Endothelial cell of umbilical vein (primary cell): ENCODE measurements at regions not wholly inside any gene's neighbourhood (a gene's known extent, or its start where the extent isn't known, plus 50 kb on each side); places are given as distances from the start of the nearest gene placed in this dataset.

ENCODE experiments used
- BruUV-seq: library from RNA; stranded (reverse); fragments of 400-500 nt; replicated peaks from 2 replicates; lab custom pipeline; 2021; lab: Mats Ljungman, UMichigan
- CTCF ChIA-PET: fragments of 300-600, 350-600 bp; sonication (Branson Sonifier 250); formaldehyde crosslinking; loops from one replicate; lab custom pipeline; 2021; ENCODE audit warnings: antibody characterized with exemption, inconsistent platforms; lab: Charles Lee
- POLR2A ChIA-PET: fragments of 300-600, 350-600 bp; sonication (Branson Sonifier 250); formaldehyde crosslinking; loops from one replicate; lab custom pipeline; 2021; ENCODE audit warnings: antibody characterized with exemption, inconsistent platforms; lab: Charles Lee
- DNase-seq: peaks from one replicate; pipeline ENCODE4 v3.0.0-alpha.2; 2011; ENCODE audit warnings: low read depth, low spot score
- FAIRE-seq: peaks from 2 replicates; lab custom pipeline; 2011; peaks lifted over from hg19 to GRCh38; lab: Jason Lieb, UNC
- H2AFZ ChIP-seq: 2 replicates; pipeline ENCODE4 v1.6.0; 2012; ENCODE audit warnings: low read depth, low read length, control low read depth, inconsistent platforms
- H3K27ac ChIP-seq: 2 replicates; pipeline ENCODE4 v1.5.1; 2011; ENCODE audit warnings: low read depth, mild to moderate bottlenecking, control low read depth, low read length, moderate library complexity; ENCODE audit not compliant: insufficient read depth
- H3K27me3 ChIP-seq, 2 experiments: 2 replicates each; pipeline versions ENCODE4 v1.6.0 to v1.6.1; 2011; ENCODE audit warnings: low read length in 2 of 2, mixed read lengths in 1 of 2; ENCODE audit not compliant: control insufficient read depth in 2 of 2, insufficient read depth in 2 of 2
- H3K36me3 ChIP-seq, 2 experiments: 2 replicates in 1 of 2; 3 replicates in 1 of 2; pipeline ENCODE4 v1.5.1; 2011; ENCODE audit warnings: low read length in 2 of 2, mild to moderate bottlenecking in 1 of 2, moderate library complexity in 1 of 2; ENCODE audit not compliant: control insufficient read depth in 2 of 2, insufficient read depth in 2 of 2; ENCODE audit errors: extremely low read depth in 1 of 2
- H3K4me1 ChIP-seq: 3 replicates; pipeline ENCODE4 v1.5.1; 2011; ENCODE audit warnings: mild to moderate bottlenecking, low read length; ENCODE audit not compliant: control insufficient read depth, insufficient read depth; ENCODE audit errors: extremely low read depth
- H3K4me2 ChIP-seq: 2 replicates; pipeline ENCODE4 v1.6.1; 2011; ENCODE audit warnings: low read length, control low read depth, mixed read lengths; ENCODE audit not compliant: insufficient read depth
- H3K4me3 ChIP-seq, 3 experiments: fragments of 200-600 bp in 1 of 3; sonication (generic), shearing (Covaris generic) in 1 of 3; replicated peaks in 1 of 3; 2 replicates each; pipeline ENCODE4 v1.5.1; 2011 to 2016; ENCODE audit warnings: control low read depth in 3 of 3, low read length in 3 of 3, mild to moderate bottlenecking in 2 of 3, inconsistent platforms in 1 of 3, low read depth in 1 of 3, moderate library complexity in 1 of 3; ENCODE audit not compliant: insufficient read depth in 1 of 3
- H3K79me2 ChIP-seq: 2 replicates; pipeline ENCODE4 v1.6.0; 2012; ENCODE audit warnings: low read length, inconsistent platforms; ENCODE audit not compliant: control insufficient read depth, insufficient read depth
- H3K9ac ChIP-seq: replicated peaks from 2 replicates; pipeline ENCODE3; 2011; ENCODE audit warnings: low read length, control low read depth; ENCODE audit not compliant: insufficient read depth; ENCODE audit errors: extremely low read depth
- H3K9me1 ChIP-seq: replicated peaks from 3 replicates; pipeline ENCODE4 v1.6.0; 2011; ENCODE audit warnings: mild to moderate bottlenecking, low read length; ENCODE audit not compliant: control insufficient read depth, insufficient read depth; ENCODE audit errors: extremely low read depth
- H3K9me3 ChIP-seq: replicated peaks from 2 replicates; pipeline ENCODE4 v1.5.1; 2012; ENCODE audit warnings: low read length, inconsistent platforms; ENCODE audit not compliant: control insufficient read depth, insufficient read depth
- H4K20me1 ChIP-seq: replicated peaks from 2 replicates; pipeline ENCODE3; 2011; ENCODE audit warnings: mild to moderate bottlenecking, low read length; ENCODE audit not compliant: control insufficient read depth, insufficient read depth; ENCODE audit errors: extremely low read depth
- EZH2 ChIP-seq: IDR thresholded peaks from 2 replicates; pipeline ENCODE4 v1.6.1; 2012; ENCODE audit warnings: borderline replicate concordance, low read depth, mild to moderate bottlenecking, moderate library complexity, low read length, inconsistent platforms; ENCODE audit not compliant: severe bottlenecking
- FOS ChIP-seq: IDR thresholded peaks from 2 replicates; pipeline ENCODE4 v1.6.1; 2011; ENCODE audit warnings: mild to moderate bottlenecking, low read length, moderate library complexity, borderline replicate concordance; ENCODE audit not compliant: insufficient read depth
- GATA2 ChIP-seq: IDR thresholded peaks from 2 replicates; pipeline ENCODE4 v1.7.0; 2011; ENCODE audit warnings: low read depth, mild to moderate bottlenecking, moderate library complexity, mixed read lengths, low read length; ENCODE audit not compliant: insufficient read length, insufficient read depth
- JUN ChIP-seq: IDR thresholded peaks from 2 replicates; pipeline ENCODE4 v1.6.1; 2011; ENCODE audit warnings: borderline replicate concordance, low read depth; ENCODE audit not compliant: insufficient read length, insufficient read depth
- MYC ChIP-seq: IDR thresholded peaks from one replicate; pipeline ENCODE4 v1.6.1; 2011; ENCODE audit warnings: mild to moderate bottlenecking, low read depth, low read length
- POLR2A ChIP-seq: IDR thresholded peaks from 2 replicates; pipeline ENCODE4 v1.6.1; 2012; ENCODE audit warnings: low read depth, mild to moderate bottlenecking, control low read depth, low read length
- POLR2AphosphoS5 ChIP-seq: IDR thresholded peaks from 2 replicates; pipeline ENCODE4 v1.6.1; 2012; ENCODE audit warnings: low read depth, mild to moderate bottlenecking, control low read depth, low read length, moderate library complexity; ENCODE audit not compliant: insufficient read depth
- dilution Hi-C: fragments of 300-500 bp; cut with MboI; formaldehyde crosslinking; loops from one replicate; pipeline ENCODE4 v1.15.0; 2019; ENCODE audit warnings: low sequenced_read_pairs; ENCODE audit not compliant: extremely low pct_ligation_motif_present
- intact Hi-C: fragments of 100-400 bp; cut with micrococcal nuclease; formaldehyde crosslinking; loops from one replicate; pipeline ENCODE4 v1.10.0; 2022
- TF ChIP-seq, protein P1 (sequence below): IDR thresholded peaks from 2 replicates; pipeline ENCODE4 v1.6.1; 2011; ENCODE audit not compliant: insufficient read depth, insufficient read length
- TF ChIP-seq, protein P2 (sequence below), 2 donors: IDR thresholded peaks; 1 replicate in 1 of 2; 2 replicates in 1 of 2; pipeline ENCODE4 v1.5.1; 2011; ENCODE audit warnings: low read length in 2 of 2, mild to moderate bottlenecking in 2 of 2, moderate library complexity in 2 of 2, control low read depth in 1 of 2, inconsistent platforms in 1 of 2, low read depth in 1 of 2; ENCODE audit not compliant: insufficient read depth in 1 of 2; ENCODE audit errors: extremely low read depth in 1 of 2

DNA sequence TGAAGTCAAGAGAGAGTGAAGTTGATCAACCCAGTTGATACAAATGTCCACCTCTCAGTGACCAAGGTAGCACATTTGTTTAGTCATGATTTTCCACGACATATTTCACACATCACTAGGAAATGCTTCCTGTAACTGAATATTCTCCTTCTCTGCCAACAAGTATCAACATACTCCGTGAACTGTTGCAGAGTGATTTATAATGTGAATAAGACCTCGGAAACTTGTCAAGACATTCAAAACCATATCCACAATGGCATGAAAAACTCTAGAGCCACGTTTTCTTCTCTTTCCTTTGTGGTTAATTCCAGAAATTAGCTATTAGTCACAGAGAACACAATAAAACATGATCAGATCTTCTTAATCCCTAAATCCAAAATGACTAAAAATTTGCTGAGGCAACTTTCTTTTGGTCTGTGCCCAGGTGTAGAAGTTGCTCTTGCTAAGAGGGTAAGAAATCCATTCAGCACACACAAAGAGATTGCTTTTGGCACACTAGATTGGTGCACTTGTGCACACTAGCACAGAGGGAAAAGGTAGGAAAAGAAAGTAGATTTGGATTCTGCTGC lies 244.3 kb upstream of the NRIP1 start:
- no peak for DNase-seq
- Histone ChIP-seq H3K36me3 (no peaks in the 10 kb centered on the region), H4K20me1 (no peaks in the 10 kb centered on the region), H3K4me2 (no peak overlapping the region), H3K9me1 (no peaks in the 10 kb centered on the region), H3K4me1 (no peaks in the 10 kb centered on the region), H3K27ac (no peak overlapping the region), H3K79me2 (no peaks in the 10 kb centered on the region), H3K9me3 (no peaks in the 10 kb centered on the region), H3K4me3 (no peak overlapping the region), H2AFZ (no peak overlapping the region), H3K9ac (no peak overlapping the region), H3K27me3 (no peaks in the 10 kb centered on the region)
- no TSS peak for BruUV-seq
- intact Hi-C loops, result no loop called here
- POLR2A ChIA-PET, result no interaction called here
- TF ChIP-seq POLR2A, result no peak
- TF ChIP-seq EZH2, result no peak
- TF ChIP-seq, protein P1, sequence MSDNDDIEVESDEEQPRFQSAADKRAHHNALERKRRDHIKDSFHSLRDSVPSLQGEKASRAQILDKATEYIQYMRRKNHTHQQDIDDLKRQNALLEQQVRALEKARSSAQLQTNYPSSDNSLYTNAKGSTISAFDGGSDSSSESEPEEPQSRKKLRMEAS, result no peak
- TF ChIP-seq, protein P2, sequence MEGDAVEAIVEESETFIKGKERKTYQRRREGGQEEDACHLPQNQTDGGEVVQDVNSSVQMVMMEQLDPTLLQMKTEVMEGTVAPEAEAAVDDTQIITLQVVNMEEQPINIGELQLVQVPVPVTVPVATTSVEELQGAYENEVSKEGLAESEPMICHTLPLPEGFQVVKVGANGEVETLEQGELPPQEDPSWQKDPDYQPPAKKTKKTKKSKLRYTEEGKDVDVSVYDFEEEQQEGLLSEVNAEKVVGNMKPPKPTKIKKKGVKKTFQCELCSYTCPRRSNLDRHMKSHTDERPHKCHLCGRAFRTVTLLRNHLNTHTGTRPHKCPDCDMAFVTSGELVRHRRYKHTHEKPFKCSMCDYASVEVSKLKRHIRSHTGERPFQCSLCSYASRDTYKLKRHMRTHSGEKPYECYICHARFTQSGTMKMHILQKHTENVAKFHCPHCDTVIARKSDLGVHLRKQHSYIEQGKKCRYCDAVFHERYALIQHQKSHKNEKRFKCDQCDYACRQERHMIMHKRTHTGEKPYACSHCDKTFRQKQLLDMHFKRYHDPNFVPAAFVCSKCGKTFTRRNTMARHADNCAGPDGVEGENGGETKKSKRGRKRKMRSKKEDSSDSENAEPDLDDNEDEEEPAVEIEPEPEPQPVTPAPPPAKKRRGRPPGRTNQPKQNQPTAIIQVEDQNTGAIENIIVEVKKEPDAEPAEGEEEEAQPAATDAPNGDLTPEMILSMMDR (IDR thresholded peaks at IDR 0.05; ENCODE audit: extremely low read depth in 1 of 2, insufficient read depth in 1 of 2, low read depth in 1 of 2, low read length in 2 of 2), result no peak
- no peak for TF ChIP-seq MYC
- no peak for TF ChIP-seq JUN
- TF ChIP-seq FOS, result no peak
- TF ChIP-seq GATA2, result no peak
- no peak for TF ChIP-seq POLR2AphosphoS5
- dilution Hi-C loops, result no loop called here
- no peak for FAIRE-seq
- CTCF ChIA-PET, result interaction anchor here (2.2 kb wide), 1 partner anchor 19 kb away, joined by 5 read pairs; no protein-coding TSS in a partner anchor
